Skeletal muscle tissue (tissue), 3 donors: ENCODE measurements at regions not wholly inside any gene's neighbourhood (a gene's known extent, or its start where the extent isn't known, plus 50 kb on each side); places are given as distances from the start of the nearest gene placed in this dataset.

Experiments used
- H3K27ac ChIP-seq: one replicate; pipeline ENCODE4 v1.7.0; 2013; ENCODE audit warnings: mild to moderate bottlenecking, low read depth, low read length, inconsistent platforms
- H3K27me3 ChIP-seq, 3 donors: one replicate each; pipeline ENCODE4 v1.7.0; 2013; ENCODE audit warnings: low read length in 3 of 3; ENCODE audit not compliant: control insufficient read depth in 3 of 3, insufficient read depth in 3 of 3
- H3K36me3 ChIP-seq, 3 donors: one replicate each; pipeline ENCODE4 v1.7.0; 2013; ENCODE audit warnings: low read length in 3 of 3; ENCODE audit not compliant: control insufficient read depth in 3 of 3, insufficient read depth in 3 of 3
- H3K4me1 ChIP-seq, 3 donors: one replicate each; pipeline ENCODE4 v1.7.0; 2013; ENCODE audit warnings: low read length in 3 of 3, mild to moderate bottlenecking in 3 of 3; ENCODE audit not compliant: control insufficient read depth in 3 of 3, insufficient read depth in 3 of 3
- H3K4me3 ChIP-seq, 3 donors: one replicate each; pipeline ENCODE4 v1.7.0; 2013; ENCODE audit warnings: low read length in 3 of 3
- H3K9ac ChIP-seq, 3 donors: one replicate each; pipeline ENCODE4 v1.7.0; 2013; ENCODE audit warnings: low read length in 3 of 3, mild to moderate bottlenecking in 3 of 3, moderate library complexity in 2 of 3, low read depth in 1 of 3
- H3K9me3 ChIP-seq, 3 donors: one replicate each; pipeline ENCODE4 v1.7.0; 2013; ENCODE audit warnings: low read length in 3 of 3; ENCODE audit not compliant: control insufficient read depth in 3 of 3
- donor health status: Osteomylitis.

- H3K4me1 ChIP-seq = peaks cover 6 to 14% (median 12%) of the 10 kb centered on the region in 3 donors
- peak overlapping the region in 1 of 3 donors; percentile 14 for H3K4me3 ChIP-seq
- H3K9ac ChIP-seq = peak overlapping the region in 1 of 3 donors; percentile 4
- peaks cover 12 to 16% (median 14%) of the 10 kb centered on the region in 3 donors for H3K27me3 ChIP-seq
- H3K9me3 ChIP-seq = no peaks in the 10 kb centered on the region
- no peaks in the 10 kb centered on the region for H3K36me3 ChIP-seq
- H3K27ac ChIP-seq = no peak overlapping the region
Observed at GRCh38 chr17:77572065-77572601, 386.4 kb upstream of the TNRC6C start.

- Histone ChIP-seq H3K9ac (no peak overlapping the region), H3K4me3 (no peak overlapping the region), H3K27ac (no peak overlapping the region), H3K4me1 (peaks cover 6 to 14% (median 12%) of the 10 kb centered on the region in 3 donors), H3K9me3 (no peaks in the 10 kb centered on the region), H3K36me3 (no peaks in the 10 kb centered on the region), H3K27me3 (peaks cover 12 to 16% (median 14%) of the 10 kb centered on the region in 3 donors)
Observed at GRCh38 chr17:77572851-77573250, 385.7 kb upstream of the TNRC6C start.

GRCh38 chr17:77577491-77577890 is 381.0 kb upstream of the TNRC6C start:
- no peak overlapping the region for H3K4me3 ChIP-seq
- peaks cover 0 to 2% (median under 1%) of the 10 kb centered on the region in 3 donors for H3K4me1 ChIP-seq
- H3K27ac ChIP-seq = no peak overlapping the region
- peaks cover 3 to 7% (median 7%) of the 10 kb centered on the region in 3 donors for H3K27me3 ChIP-seq
- no peak overlapping the region for H3K9ac ChIP-seq
- no peaks in the 10 kb centered on the region for H3K36me3 ChIP-seq
- H3K9me3 ChIP-seq = peaks cover 0 to 3% (median 2%) of the 10 kb centered on the region in 3 donors

GRCh38 chr17:77579131-77579530 is 379.4 kb upstream of the TNRC6C start:
- Histone ChIP-seq H3K9me3 (peaks cover 0 to 3% (median 2%) of the 10 kb centered on the region in 3 donors), H3K27me3 (no peaks in the 10 kb centered on the region), H3K4me3 (no peak overlapping the region), H3K27ac (no peak overlapping the region), H3K9ac (no peak overlapping the region), H3K4me1 (no peaks in the 10 kb centered on the region), H3K36me3 (no peaks in the 10 kb centered on the region)

- no peaks in the 10 kb centered on the region for H3K36me3 ChIP-seq
- no peaks in the 10 kb centered on the region for H3K27me3 ChIP-seq
- no peak overlapping the region for H3K9ac ChIP-seq
- H3K4me3 ChIP-seq = no peak overlapping the region
- no peaks in the 10 kb centered on the region for H3K4me1 ChIP-seq
- H3K9me3 ChIP-seq = peaks cover 0 to 3% (median 2%) of the 10 kb centered on the region in 3 donors
- H3K27ac ChIP-seq = no peak overlapping the region
Observed at GRCh38 chr17:77579682-77580081, 378.8 kb upstream of the TNRC6C start.

GRCh38 chr17:77580531-77581270 is 377.8 kb upstream of the TNRC6C start:
- no peaks in the 10 kb centered on the region for H3K27me3 ChIP-seq
- H3K27ac ChIP-seq = no peak overlapping the region
- no peaks in the 10 kb centered on the region for H3K36me3 ChIP-seq
- H3K9ac ChIP-seq = no peak overlapping the region
- no peak overlapping the region for H3K4me3 ChIP-seq
- peaks cover 0 to 3% (median 2%) of the 10 kb centered on the region in 3 donors for H3K9me3 ChIP-seq
- H3K4me1 ChIP-seq = no peaks in the 10 kb centered on the region

GRCh38 chr17:77581480-77581879 is 377.0 kb upstream of the TNRC6C start:
- H3K4me3 ChIP-seq = no peak overlapping the region
- no peaks in the 10 kb centered on the region for H3K36me3 ChIP-seq
- H3K9ac ChIP-seq = no peak overlapping the region
- H3K27ac ChIP-seq = no peak overlapping the region
- H3K4me1 ChIP-seq = no peaks in the 10 kb centered on the region
- peaks cover 0 to 3% (median 2%) of the 10 kb centered on the region in 3 donors for H3K9me3 ChIP-seq
- H3K27me3 ChIP-seq = no peaks in the 10 kb centered on the region

GRCh38 chr17:77585142-77585860 is 373.2 kb upstream of the TNRC6C start:
- no peaks in the 10 kb centered on the region for H3K27me3 ChIP-seq
- no peak overlapping the region for H3K4me3 ChIP-seq
- no peak overlapping the region for H3K27ac ChIP-seq
- H3K4me1 ChIP-seq = no peaks in the 10 kb centered on the region
- no peak overlapping the region for H3K9ac ChIP-seq
- peaks cover 0 to 3% (median 2%) of the 10 kb centered on the region in 3 donors for H3K9me3 ChIP-seq
- no peaks in the 10 kb centered on the region for H3K36me3 ChIP-seq

GRCh38 chr17:77590951-77591735 is 367.4 kb upstream of the TNRC6C start:
- H3K4me3 ChIP-seq = no peak overlapping the region
- peaks cover 0 to 5% (median 0%) of the 10 kb centered on the region in 3 donors for H3K27me3 ChIP-seq
- H3K9ac ChIP-seq = no peak overlapping the region
- no peaks in the 10 kb centered on the region for H3K4me1 ChIP-seq
- H3K27ac ChIP-seq = no peak overlapping the region
- no peaks in the 10 kb centered on the region for H3K9me3 ChIP-seq
- H3K36me3 ChIP-seq = no peaks in the 10 kb centered on the region
